HUDEP-2 (cell line): ENCODE measurements at regions not wholly inside any gene's neighbourhood (a gene's known extent, or its start where the extent isn't known, plus 50 kb on each side); places are given as distances from the start of the nearest gene placed in this dataset.
"Not testable (repeated sequence)": the region's sequence is repeated elsewhere in the genome, so short reads cannot be mapped to it uniquely, and the experiment has no call there.

Experiments
- DNase-seq, 76 experiments: peaks; one replicate each; lab custom pipeline; 2025; ENCODE audit not compliant: unreplicated experiment in 76 of 76; lab: John Stamatoyannopoulos, UW

DNA sequence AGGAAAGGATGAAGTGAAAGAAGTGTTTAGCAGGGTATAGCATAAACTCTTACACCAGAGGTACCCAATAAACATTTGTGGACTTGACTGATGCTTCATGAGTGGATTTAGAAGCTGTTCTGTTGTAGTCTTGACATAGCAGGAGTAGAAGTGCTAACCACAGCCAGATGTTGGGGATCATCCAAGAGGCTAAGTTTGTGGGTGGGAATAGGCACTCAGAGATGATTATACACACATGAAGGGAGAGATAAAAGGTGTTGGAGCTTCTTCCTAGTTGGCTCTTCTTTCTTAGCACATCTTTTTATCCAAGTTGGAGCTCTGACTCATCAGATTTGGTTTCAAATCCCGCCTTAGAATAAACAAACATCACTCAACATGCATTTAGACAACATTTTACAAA is 166.7 kb upstream of the E2F7 start:
- DNase-seq = no peak

DNA sequence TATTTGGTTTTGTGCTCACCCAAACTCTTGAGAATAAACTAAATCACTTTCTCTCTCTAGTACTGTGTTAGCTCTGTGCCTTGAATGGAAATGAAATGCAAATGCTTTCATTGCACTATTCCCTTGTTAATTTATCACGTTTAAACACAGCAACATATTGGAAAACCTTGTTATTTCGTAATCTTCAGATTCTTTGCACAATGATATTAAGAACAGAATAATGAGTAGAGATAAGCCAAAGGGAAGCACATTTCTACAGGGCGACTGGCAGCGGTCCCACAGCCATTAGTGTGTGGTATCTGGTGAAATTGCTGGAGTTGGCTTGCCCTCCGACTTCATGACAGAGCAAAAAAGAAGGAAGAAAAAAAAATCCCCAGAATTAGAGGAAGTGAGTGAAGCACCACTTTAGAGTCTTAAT is 166.1 kb upstream of the E2F7 start:
- DNase-seq = no peak

DNA sequence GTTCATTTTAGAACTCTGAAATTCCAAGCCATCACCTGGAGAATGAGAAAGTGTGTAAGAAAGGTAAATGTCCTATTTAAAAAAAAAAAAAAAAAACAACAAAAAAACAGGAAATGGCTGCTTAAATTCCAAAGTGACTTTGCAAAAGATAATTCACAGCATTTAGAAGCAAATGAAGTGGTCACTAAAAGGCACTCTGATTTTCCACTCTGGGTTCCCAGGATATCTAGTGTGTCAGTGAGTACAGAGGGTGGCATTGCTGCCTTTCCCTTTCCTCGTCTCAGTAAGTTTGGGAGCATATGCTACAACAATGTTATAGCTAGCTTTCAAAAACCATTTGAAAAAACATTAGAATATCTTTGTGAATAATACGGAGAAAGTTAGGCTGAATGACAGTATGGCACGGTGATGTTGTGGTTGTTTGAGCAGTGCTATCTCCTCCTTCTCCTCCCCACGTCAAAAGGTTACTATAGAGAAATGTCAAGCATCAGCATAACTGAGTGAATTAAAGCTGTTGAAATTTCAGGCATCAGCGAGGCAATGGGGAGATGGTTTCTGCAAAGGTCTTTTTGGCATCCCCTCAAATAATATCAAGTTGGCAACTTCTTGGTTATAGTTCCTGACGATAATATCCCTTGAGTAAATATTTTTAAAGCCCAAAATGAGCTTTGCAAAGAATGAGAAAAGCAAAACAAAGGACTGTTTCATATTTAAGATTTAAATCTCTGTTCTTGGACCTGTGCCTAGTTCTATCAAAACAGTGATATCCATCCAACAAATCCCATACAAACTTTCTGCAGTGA is 164.5 kb upstream of the E2F7 start:
- no peak for DNase-seq

DNA sequence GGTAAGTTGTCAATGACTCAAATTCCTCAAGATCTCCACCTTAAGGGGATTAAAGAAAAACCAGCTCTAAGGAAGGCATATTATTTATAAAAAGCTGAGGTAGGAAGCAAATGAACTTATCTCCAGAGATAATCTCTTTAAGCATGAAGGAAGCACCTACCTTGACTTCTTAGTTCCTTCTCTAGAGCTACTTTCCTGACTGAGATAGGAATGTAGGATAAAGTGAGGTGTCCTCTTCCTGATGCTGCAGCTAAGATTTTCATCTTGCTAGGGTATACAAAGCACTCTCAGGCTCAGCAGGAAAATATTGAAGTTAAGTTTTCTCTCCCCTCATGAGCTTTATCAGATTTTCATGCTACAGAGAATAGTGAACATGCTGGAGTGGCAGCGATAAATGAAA is 163.0 kb upstream of the E2F7 start:
- no peak for DNase-seq

DNA sequence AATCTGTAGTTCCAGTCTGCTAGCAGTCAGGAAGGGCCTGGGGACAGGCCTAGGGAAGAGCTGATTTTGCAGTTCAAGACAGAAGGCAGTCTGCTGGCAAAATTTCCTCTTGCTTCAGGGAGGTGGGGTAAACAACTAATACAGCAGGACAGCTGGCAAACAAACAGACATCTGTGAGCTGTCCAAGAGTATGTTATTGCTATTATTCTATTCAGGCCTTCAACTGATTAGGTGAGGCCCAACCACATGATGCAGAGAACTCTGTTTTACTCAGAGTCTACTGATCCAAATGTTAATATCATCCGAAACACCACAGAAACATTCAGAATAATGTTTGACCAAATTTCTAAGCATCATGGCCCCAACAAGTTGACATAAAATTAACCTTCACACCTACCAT is 161.0 kb upstream of the E2F7 start:
- no peak for DNase-seq

DNA sequence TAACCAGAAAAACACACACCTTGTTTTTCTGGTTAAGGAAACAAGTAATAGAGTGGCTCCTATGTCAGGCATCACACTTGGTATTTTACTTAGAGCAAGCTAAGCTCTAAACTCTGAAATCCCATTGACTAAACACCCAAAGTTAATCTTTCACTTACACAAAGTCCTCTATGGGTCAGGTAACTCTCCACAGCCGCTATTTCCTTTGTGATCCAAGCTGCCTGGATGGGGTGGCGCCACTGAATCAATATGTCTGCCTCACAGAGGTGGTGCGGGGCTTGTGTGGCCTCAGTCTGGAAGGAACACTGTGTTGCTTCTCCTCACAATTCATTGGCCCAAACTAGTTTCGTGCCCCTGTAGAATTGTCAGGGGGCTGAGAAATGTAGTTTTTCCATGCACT is 160.0 kb upstream of the E2F7 start:
- DNase-seq = no peak

DNA sequence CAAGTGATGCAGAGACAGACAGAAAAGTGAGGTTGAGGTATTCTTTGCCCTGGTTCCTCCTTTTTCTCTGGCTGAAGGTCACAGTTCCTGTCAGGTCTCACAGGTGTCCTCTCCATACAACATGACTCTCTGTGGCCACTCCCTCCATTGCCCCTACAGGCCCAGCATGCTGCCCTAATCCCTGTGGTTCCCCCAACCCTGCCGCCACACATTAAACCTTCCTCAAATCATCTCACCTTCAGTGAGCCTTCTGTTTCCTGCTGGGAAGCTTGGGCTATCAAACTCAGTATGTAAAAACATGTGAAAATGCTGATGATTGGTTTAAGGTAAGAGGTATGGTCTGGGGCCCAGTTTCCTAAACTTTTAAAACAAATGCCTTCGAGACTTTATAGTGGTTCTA is 159.0 kb upstream of the E2F7 start:
- no peak for DNase-seq

DNA sequence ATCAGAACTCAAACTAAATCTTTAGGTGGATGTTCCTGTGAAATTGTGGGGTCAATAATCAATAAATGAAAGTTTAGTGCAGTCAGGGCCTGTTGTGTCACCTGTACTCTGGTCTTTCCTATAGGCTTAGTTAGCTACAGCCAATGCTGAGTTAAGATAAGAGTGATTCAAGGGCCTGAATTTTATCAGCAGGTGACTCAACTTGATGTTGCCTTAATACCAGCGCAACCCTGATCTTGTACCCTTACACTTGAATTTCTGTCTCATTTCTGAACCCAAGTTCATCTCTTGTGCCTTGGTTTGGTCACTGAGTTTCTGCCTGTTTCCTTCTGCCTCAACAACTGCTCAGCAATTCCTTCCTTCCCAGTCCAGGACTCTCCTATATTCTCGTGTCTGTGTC is 157.0 kb upstream of the E2F7 start:
- no peak for DNase-seq

DNA sequence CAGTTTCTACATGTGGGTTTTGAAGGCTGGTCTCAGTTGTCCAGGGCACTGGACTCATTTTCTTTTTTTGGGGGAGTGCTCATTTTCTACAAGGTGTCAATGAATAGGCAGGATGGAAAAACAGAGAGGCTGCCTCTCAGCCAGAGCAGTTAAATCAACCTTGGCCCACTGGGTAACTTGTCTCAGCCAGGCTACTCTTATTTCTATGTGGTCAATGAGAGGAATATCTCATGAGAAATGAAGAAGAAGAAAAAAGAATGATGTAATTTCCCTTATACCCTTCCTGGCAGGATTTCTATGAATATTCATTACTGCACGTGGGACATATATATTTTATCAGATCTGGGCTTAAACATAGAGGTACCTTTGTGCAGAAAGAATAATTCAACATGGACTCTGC is 155.2 kb upstream of the E2F7 start:
- no peak for DNase-seq

DNA sequence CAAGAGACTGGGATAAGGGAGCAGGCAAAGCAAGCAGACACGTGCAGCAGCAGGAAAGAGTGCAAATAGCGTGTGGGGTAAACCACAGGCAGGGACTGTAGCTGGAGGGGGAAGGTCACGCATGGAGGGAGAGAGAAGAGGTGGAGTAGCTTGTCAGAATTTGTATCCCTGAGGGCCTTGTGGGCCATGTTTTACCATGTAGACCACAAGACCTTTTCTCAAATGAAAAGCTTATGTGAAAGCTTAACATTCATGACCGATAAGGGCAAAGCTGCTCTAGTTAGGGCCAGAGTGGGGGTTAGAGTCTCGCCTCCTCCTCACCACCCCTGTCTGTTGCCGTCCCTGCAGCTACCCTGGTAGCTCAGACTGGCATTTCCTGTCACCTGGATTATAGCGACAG is 152.9 kb upstream of the E2F7 start:
- no peak for DNase-seq

DNA sequence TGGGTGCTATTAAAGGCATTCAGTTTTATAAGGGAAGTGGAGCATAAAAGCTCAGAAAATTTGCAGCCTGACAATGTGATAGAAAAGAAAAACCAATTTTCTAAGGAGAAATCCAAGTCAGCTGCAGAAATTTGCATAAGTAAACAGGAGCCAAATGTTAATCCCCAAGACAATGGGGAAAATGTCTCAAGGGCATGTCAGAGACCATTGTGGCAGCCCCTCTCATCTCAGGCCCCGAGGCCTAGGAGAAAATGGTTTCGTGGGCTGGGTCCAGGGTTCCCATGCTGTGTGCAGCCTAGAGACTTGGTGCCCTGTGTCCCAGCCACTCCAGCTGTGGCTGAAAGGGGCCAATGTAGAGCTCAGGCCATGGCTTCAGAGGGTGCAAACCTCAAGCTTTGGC is 150.8 kb upstream of the E2F7 start:
- not testable (repeated sequence) for DNase-seq

DNA sequence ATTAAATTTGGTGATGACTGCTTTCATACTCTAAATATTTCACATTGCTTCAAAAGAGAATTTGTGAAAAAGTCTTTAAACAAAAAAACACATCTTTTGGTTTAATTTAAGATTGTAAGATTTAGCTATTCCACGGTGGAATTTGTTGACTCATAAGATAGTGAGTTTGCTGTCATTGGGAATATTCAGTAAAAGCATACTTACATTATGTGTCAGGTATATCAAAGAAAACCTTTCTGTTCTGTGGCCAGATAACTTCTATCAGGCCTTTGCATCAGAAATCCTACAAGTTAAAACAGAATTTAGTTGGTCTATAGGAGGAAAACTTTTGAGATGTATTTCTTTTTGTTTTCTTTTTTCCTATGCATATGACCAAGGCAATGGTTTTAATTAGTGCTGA is 148.8 kb upstream of the E2F7 start:
- DNase-seq = no peak

DNA sequence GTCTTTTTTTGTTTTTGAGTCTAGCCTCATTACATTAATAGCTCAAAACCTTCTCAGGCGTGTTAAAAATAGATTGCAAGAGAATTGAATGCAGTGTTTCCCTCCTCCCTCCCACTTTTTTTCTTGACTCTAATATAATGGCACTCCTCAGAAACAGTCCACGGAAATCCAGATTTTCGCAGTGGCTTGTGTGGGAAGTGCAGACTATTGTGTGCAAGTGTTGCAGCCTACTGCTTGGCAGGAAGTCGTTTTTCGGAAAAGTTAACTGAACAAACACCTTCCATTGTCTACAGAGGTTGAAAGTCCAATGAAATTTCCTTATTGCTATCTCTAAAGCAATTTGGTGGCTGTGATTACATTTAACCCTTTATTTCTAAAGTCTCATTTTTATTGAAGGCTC is 147.9 kb upstream of the E2F7 start:
- no peak for DNase-seq

DNA sequence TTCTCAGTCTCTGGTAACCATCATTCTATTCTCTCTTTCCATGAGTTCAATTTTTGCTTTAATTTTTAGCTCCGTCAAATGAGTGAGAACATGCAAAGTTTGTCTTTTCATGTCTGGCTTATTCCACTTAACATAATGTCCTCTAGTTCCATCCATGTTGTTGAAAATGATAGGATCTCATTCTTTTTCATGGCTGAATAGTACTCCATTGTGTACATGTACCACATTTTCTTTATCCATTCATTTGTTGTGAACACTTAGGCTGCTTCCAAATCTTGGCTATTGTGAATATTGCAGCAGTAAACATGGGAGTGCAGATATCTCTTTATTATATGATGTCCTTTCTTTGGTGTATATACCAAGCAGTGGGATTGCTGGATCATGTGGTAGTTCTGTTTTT is 145.4 kb upstream of the E2F7 start:
- no peak for DNase-seq

DNA sequence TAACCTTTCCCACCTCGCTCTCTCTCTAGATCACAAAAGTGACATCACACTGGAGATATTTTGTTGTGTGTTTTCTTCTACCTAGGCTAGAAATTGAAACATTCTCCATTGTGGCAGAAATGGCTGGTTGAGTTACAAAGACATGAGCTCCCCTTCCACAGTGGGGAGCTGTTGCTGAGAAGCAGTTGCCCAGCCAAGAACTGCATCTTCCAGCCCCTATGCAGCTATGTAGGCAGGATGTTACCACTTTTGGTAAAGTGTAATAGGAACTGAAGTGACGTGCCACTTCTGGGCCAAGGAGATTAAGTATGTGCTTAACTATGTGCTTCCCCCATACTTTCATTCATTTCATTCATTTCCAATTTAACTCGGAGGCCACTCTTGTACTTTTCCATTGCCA is 138.7 kb upstream of the E2F7 start:
- no peak for DNase-seq

DNA sequence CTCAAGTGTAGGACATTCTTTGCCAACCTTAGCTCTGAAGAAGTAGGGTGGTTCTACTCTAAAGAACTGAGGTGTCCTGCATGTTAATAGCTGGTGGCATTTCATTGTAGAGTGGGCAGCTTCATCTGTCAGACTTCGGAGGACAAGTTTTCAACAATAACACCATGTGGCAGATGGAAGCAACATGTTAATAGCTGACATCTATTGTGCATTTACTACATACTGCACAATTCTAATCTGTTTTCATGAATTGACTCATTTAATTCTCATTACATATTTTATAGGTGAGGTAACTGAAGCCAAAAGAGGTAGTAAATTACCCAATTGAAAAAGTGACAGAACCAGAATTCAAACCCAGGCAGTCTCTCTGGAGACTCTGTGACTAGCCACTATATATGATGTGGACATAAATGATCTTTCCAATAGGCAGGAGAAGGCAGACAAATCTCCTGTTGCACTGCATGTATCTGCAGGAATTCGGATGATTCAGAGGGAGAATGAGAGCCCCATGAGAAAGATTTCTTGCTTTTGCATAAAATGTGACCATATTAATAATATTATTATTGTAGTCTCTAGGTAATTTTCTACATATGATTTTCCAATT is 137.2 kb upstream of the E2F7 start:
- DNase-seq = no peak

DNA sequence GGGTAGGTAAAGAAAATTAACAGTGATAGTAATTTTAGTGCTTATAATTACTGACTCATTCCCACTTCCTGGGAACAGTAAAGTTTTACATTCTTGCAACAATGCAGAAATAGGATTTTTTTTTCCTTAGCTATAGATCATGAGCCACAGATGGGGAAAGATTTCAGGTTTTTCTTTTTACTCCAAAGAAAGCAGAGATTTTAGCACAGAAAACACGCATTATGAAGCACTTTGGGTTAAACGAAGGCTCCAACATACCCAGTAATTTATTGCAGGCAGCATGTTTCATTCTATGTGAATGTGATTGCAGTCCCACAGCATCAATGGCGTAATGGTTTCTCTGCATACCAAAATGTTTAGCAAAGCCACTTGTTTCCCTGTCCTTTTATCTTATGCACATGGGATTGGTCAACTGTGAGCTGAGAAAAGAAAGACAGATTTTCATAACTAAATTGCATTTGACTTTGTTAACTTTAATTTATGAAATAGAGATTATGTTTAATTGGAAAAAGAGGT is 124.6 kb upstream of the E2F7 start:
- DNase-seq = no peak

DNA sequence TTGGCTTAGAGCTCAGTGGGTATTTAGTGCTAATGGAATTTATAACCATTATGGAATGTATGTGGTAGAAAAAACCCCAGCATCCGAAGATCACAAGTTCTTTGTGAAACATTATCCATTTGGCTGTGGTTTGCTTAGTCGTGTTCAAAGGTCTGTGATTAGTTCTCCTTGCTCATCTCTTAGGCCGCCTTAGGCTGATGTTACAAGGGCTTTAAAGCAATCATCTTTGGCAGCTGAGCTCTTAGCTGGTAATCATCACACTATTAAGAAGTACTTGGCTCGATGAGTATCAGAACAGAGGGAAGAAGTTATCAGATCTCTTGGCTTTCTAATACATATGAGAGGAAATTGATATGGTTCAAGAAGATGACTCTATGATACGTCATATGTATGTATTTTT is 124.1 kb upstream of the E2F7 start:
- DNase-seq = no peak

DNA sequence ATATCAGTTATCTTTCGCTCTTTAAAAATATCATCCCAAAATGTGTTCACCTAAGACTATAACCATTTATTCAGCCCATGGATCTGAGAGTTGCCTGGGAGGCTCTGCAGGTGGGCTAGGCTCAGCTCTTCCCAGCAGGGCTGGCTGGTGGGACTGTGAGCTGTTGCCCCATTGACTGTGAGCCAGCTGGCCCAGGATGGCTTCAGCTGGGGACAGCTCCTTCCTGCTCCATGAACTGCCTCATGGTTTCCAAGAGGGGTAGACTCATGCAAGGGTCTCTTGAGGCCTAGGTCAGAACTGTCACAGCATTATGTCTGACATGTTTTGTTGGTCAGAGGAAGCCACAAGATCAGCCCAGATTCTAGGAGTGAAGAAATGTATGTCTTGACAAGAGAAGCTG is 114.1 kb upstream of the E2F7 start:
- no peak for DNase-seq

DNA sequence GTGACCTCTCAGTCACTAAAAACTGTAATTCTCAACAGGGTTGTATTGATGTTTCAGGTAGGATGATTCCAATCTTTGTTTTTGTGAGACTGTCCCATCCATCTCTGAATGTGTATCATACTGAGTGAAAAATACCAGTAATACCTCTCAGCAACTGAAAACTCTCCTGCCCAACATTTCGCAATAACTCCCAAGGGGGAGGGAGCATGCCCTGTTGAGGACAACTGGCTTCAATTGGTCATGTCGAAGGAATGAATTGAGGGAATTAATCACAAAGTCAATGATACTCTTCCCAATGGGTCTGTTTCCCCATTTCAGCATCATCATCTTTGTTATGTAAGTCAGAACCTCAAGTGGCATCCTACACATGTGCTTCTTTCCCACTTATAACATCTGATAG is 102.4 kb upstream of the E2F7 start:
- no peak for DNase-seq

DNA sequence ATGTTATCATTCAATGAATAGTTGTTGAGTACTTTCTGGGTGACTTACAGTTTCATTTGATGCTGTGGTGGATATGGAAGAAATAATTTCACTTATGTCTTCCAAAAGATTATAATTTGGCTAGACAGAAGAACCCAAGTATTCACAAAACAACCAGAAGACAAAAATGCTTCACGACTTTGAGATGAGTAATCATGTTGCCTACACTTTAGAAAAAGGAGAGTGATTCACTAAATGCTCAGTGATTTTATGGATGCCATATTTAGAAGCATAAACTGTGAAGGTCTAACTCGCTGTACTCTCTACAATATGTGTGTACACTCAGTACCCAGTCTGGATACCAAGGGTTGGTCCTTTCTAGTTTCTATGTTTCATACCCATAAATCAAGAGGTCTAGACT is 101.3 kb upstream of the E2F7 start:
- DNase-seq = no peak
